ENCODE measurements at regions not wholly inside any gene's neighbourhood (a gene's known extent, or its start where the extent isn't known, plus 50 kb on each side); places are given as distances from the start of the nearest gene placed in this dataset.

DNA sequence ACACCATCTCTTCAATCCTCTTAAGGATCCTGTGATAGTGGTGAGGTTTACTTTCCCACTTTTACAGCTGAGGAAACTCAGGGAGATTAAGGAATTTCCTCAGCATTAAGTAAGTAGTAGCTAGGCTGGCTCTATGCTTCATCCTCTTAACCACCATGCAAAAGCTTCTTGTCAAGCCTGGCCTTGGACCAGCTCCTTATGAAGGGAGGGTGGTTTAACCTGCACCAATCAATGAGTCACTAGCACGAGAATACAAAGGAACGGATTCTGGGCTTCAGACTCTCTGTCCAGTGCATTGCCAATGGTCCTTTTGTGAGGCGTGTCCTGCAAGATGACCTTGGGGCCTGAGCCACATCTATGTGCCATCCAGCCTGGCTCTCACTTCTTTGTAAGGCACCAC is 202.0 kb upstream of the CFAP20DC start:
- TF ChIP-seq, protein P1, sequence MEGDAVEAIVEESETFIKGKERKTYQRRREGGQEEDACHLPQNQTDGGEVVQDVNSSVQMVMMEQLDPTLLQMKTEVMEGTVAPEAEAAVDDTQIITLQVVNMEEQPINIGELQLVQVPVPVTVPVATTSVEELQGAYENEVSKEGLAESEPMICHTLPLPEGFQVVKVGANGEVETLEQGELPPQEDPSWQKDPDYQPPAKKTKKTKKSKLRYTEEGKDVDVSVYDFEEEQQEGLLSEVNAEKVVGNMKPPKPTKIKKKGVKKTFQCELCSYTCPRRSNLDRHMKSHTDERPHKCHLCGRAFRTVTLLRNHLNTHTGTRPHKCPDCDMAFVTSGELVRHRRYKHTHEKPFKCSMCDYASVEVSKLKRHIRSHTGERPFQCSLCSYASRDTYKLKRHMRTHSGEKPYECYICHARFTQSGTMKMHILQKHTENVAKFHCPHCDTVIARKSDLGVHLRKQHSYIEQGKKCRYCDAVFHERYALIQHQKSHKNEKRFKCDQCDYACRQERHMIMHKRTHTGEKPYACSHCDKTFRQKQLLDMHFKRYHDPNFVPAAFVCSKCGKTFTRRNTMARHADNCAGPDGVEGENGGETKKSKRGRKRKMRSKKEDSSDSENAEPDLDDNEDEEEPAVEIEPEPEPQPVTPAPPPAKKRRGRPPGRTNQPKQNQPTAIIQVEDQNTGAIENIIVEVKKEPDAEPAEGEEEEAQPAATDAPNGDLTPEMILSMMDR (IDR thresholded peaks at IDR 0.05; ENCODE audit: poor library complexity, severe bottlenecking): no peak
- no peak for TF ChIP-seq RAD21 (conservative IDR thresholded peaks at IDR 0.05)
- no peak for TF ChIP-seq EP300 (conservative IDR thresholded peaks at IDR 0.05; ENCODE audit: poor library complexity, severe bottlenecking)

Data from neural cell (in vitro differentiated cells).